ENCODE measurements at regions not wholly inside any gene's neighbourhood (a gene's known extent, or its start where the extent isn't known, plus 50 kb on each side); places are given as distances from the start of the nearest gene placed in this dataset.

DNA sequence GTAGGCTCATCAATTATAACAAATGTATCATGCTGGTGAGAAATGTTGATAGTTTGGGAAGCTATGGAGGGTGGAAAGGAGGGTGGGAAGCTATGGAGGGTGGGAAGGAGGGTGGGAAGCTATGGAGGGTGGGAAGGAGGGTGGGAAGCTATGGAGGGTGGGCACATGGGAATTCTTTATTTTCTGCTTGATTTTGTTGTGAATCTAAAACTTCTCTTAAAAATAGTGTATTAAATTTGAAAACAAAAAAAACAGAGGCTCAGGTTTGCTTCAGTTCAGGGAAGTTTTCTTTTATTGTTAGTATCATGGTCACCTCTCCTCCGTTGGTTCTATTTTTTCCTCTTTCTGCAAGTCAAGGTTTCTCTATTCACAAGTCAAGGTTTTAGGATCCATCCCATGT lies 106.4 kb downstream of the SOD2 start:
- Histone ChIP-seq H3K9me3 (ENCODE audit: low read length) (no peaks in the 10 kb centered on the region), H2AFZ (ENCODE audit: low read length) (no peak overlapping the region), H3K4me1 (ENCODE audit: insufficient read depth, low read length, severe bottlenecking) (no peaks in the 10 kb centered on the region), H3K79me2 (ENCODE audit: insufficient read depth, low read length) (no peaks in the 10 kb centered on the region), H3K27ac (ENCODE audit: low read depth, low read length, poor library complexity, severe bottlenecking) (no peak overlapping the region), H3K4me3 (ENCODE audit: low read depth, low read length, poor library complexity, severe bottlenecking) (no peak overlapping the region), H3K27me3 (ENCODE audit: insufficient read depth, low read length) (no peaks in the 10 kb centered on the region), H3K9ac (ENCODE audit: low read length) (no peak overlapping the region), H3F3A (ENCODE audit: insufficient read depth, low read length) (no peaks in the 10 kb centered on the region), H3K9me2 (ENCODE audit: low read depth, low read length) (no peaks in the 10 kb centered on the region), H4K20me1 (ENCODE audit: insufficient read depth, low read length) (no peaks in the 10 kb centered on the region), H3K36me3 (ENCODE audit: insufficient read depth, low read length) (no peaks in the 10 kb centered on the region), H3K4me2 (ENCODE audit: low read length) (no peak overlapping the region)
- TF ChIP-seq EZH2 (IDR thresholded peaks at IDR 0.05; ENCODE audit: borderline replicate concordance, low read length), result no peak
- TF ChIP-seq, protein P1, sequence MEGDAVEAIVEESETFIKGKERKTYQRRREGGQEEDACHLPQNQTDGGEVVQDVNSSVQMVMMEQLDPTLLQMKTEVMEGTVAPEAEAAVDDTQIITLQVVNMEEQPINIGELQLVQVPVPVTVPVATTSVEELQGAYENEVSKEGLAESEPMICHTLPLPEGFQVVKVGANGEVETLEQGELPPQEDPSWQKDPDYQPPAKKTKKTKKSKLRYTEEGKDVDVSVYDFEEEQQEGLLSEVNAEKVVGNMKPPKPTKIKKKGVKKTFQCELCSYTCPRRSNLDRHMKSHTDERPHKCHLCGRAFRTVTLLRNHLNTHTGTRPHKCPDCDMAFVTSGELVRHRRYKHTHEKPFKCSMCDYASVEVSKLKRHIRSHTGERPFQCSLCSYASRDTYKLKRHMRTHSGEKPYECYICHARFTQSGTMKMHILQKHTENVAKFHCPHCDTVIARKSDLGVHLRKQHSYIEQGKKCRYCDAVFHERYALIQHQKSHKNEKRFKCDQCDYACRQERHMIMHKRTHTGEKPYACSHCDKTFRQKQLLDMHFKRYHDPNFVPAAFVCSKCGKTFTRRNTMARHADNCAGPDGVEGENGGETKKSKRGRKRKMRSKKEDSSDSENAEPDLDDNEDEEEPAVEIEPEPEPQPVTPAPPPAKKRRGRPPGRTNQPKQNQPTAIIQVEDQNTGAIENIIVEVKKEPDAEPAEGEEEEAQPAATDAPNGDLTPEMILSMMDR (IDR thresholded peaks at IDR 0.05; ENCODE audit: low read length), result no peak

DNA sequence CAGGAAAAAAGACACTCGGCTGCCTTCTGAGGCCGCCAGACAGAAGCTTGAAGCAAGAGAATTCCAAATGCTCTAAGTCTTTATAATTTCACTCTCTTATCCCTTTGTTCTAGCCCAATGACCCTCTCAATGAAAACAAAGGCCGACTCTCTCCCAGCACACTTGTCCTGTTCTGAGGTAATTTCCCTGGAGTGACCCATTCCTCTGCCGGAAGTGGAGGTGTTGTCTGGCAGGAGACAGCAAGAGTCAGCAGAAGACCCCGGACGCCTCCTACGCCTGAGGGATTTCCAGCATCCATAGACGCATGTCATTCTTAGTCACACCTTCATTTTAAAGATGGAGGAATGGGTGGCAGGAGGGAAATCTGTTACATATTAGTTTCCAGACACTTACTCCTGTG lies 110.3 kb downstream of the SOD2 start:
- Histone ChIP-seq H3K9ac (ENCODE audit: low read length) (no peak overlapping the region), H4K20me1 (ENCODE audit: insufficient read depth, low read length) (no peaks in the 10 kb centered on the region), H3F3A (ENCODE audit: insufficient read depth, low read length) (no peaks in the 10 kb centered on the region), H3K4me2 (ENCODE audit: low read length) (no peak overlapping the region), H3K27me3 (ENCODE audit: insufficient read depth, low read length) (no peaks in the 10 kb centered on the region), H3K4me3 (ENCODE audit: low read depth, low read length, poor library complexity, severe bottlenecking) (no peak overlapping the region), H3K9me3 (ENCODE audit: low read length) (no peaks in the 10 kb centered on the region), H3K36me3 (ENCODE audit: insufficient read depth, low read length) (no peaks in the 10 kb centered on the region), H3K9me2 (ENCODE audit: low read depth, low read length) (no peaks in the 10 kb centered on the region), H3K4me1 (ENCODE audit: insufficient read depth, low read length, severe bottlenecking) (no peaks in the 10 kb centered on the region), H3K79me2 (ENCODE audit: insufficient read depth, low read length) (no peaks in the 10 kb centered on the region), H3K27ac (ENCODE audit: low read depth, low read length, poor library complexity, severe bottlenecking) (no peak overlapping the region), H2AFZ (ENCODE audit: low read length) (no peak overlapping the region)
- TF ChIP-seq EZH2 (IDR thresholded peaks at IDR 0.05; ENCODE audit: borderline replicate concordance, low read length), result no peak
- TF ChIP-seq, protein P1 (IDR thresholded peaks at IDR 0.05; ENCODE audit: low read length), result no peak

DNA sequence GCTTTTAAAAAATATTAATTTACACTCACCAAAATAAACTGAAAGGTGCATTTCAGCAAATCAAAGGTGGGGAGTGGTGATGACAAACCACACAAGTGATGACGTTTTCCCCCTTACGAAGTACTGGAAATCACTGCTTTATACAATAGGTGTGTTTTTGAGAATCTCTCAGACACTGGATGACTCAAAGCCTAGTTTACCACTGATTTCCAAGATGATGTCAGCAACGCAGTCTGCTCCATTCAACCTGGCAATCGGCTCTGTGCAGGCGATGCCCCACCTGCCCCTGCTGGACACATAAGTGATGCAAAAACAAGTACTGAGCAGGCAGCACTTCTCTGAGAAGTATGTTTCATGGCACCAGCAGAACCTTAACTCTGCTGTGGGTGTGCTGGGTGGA lies 114.4 kb downstream of the SOD2 start:
- H3K27ac ChIP-seq (ENCODE audit: low read depth, low read length, poor library complexity, severe bottlenecking), result no peak overlapping the region
- H3K27me3 ChIP-seq (ENCODE audit: insufficient read depth, low read length), result no peaks in the 10 kb centered on the region
- H3F3A ChIP-seq (ENCODE audit: insufficient read depth, low read length), result no peaks in the 10 kb centered on the region
- H3K9me3 ChIP-seq (ENCODE audit: low read length), result no peaks in the 10 kb centered on the region
- H2AFZ ChIP-seq (ENCODE audit: low read length), result no peak overlapping the region
- no peak overlapping the region for H3K4me2 ChIP-seq (ENCODE audit: low read length)
- H3K9ac ChIP-seq (ENCODE audit: low read length), result no peak overlapping the region
- H4K20me1 ChIP-seq (ENCODE audit: insufficient read depth, low read length), result no peaks in the 10 kb centered on the region
- H3K9me2 ChIP-seq (ENCODE audit: low read depth, low read length), result no peaks in the 10 kb centered on the region
- TF ChIP-seq EZH2 (IDR thresholded peaks at IDR 0.05; ENCODE audit: borderline replicate concordance, low read length), result no peak
- TF ChIP-seq, protein P1 (IDR thresholded peaks at IDR 0.05; ENCODE audit: low read length), result no peak
- H3K4me3 ChIP-seq (ENCODE audit: low read depth, low read length, poor library complexity, severe bottlenecking), result no peak overlapping the region
- no peaks in the 10 kb centered on the region for H3K4me1 ChIP-seq (ENCODE audit: insufficient read depth, low read length, severe bottlenecking)
- no peaks in the 10 kb centered on the region for H3K36me3 ChIP-seq (ENCODE audit: insufficient read depth, low read length)
- no peaks in the 10 kb centered on the region for H3K79me2 ChIP-seq (ENCODE audit: insufficient read depth, low read length)
